ENCODE measurements at regions not wholly inside any gene's neighbourhood (a gene's known extent, or its start where the extent isn't known, plus 50 kb on each side); places are given as distances from the start of the nearest gene placed in this dataset.

DNA sequence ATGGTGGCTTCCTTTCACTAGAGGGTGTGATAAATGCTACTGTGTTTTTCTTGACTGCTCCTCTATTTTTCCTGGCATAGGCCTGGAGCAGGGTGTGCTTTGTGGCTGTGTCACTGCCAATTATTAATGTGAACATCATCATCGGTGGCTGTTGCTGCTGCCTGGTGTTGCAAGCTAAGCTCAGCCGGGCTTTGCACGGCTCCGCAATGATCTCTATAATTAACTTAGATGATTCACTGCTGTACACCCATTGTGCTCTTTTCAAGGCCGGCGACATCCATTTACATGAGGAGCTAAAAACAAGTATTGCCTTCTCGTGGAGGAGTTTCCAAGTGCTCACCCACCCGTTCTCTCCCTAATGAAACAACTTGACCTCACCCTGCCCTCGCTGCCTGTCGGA is 160.1 kb upstream of the IRX3 start:
- no peaks in the 10 kb centered on the region for H3K36me3 ChIP-seq
- peaks cover 0 to 27% (median 4%) of the 10 kb centered on the region in 12 donors for H3K9me3 ChIP-seq
- H3K27me3 ChIP-seq: no peaks in the 10 kb centered on the region
- peak overlapping the region; percentile 23 to 81 (median 52) for H3K27ac ChIP-seq
- DNase-seq (peak; percentile 40 to 88 (median 67)), ATAC-seq (peak; percentile 91 to 98 (median 98))
- intact Hi-C loops (cut with DNase I): loop anchor here in 1 of 10 donors (5.0 kb wide), 1 partner anchor 44 kb away; no protein-coding TSS in a partner anchor
- no peak for TF ChIP-seq POLR2A (IDR thresholded peaks at IDR 0.05)
- TF ChIP-seq CTCF (IDR thresholded peaks at IDR 0.05): peak in 2 of 12 donors; percentile 9 to 10
- no peak overlapping the region for H3K4me3 ChIP-seq
- WGBS, 4 donors: 35 to 56% (median 40%) methylated on average over 10 of the region's 10 CpGs
- H3K4me1 ChIP-seq: peaks cover 0 to 17% (median 5%) of the 10 kb centered on the region in 12 donors

DNA sequence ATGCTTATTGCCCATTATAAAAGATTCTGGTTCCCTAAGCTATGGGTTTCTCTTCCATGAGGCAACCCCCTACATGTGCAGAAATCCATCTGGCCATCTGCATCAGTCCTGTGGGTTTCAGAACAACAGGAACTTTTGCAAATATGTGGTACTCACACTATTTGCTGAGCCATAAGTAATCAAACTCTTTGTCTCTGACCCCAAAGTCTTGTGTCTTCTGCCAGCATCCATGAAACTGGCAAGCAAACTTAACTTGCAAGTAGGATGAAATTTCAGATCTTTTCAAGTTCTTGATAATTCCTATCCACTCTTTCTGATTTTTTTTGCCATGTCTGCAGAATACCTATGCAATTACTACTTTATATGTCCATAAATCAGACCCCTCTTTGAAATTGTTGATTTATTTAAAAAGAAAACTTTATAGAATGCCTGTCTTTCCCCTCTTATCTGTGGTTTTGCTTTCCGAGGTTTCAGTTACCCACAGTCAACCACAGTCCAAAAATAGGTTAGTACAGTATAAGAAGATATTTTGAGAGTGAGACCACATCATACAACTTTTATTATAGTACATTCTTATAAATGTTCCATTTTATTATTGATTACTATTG is 158.4 kb upstream of the IRX3 start:
- H3K36me3 ChIP-seq: no peaks in the 10 kb centered on the region
- 38 to 46% (median 43%) methylated on average over 1 of the region's 1 CpG for WGBS, 4 donors
- intact Hi-C loops (cut with DNase I): loop anchor here in 1 of 10 donors (5.0 kb wide), 1 partner anchor 43 kb away; no protein-coding TSS in a partner anchor
- TF ChIP-seq POLR2A (IDR thresholded peaks at IDR 0.05) (no peak), CTCF (IDR thresholded peaks at IDR 0.05) (no peak)
- DNase-seq (no peak), ATAC-seq (no peak)
- peaks cover 0 to 27% (median 4%) of the 10 kb centered on the region in 12 donors for H3K9me3 ChIP-seq
- no peak overlapping the region for H3K27ac ChIP-seq
- no peak overlapping the region for H3K4me3 ChIP-seq
- no peaks in the 10 kb centered on the region for H3K27me3 ChIP-seq
- H3K4me1 ChIP-seq: peaks cover 0 to 17% (median 5%) of the 10 kb centered on the region in 12 donors

GRCh38 chr16:54443839-54444238 is 157.3 kb upstream of the IRX3 start:
- intact Hi-C loops (cut with DNase I): no loop called here
- Histone ChIP-seq H3K4me3 (no peak overlapping the region), H3K4me1 (peaks cover 0 to 17% (median 5%) of the 10 kb centered on the region in 12 donors), H3K27ac (no peak overlapping the region), H3K9me3 (peaks cover 0 to 27% (median 4%) of the 10 kb centered on the region in 12 donors), H3K27me3 (no peaks in the 10 kb centered on the region), H3K36me3 (no peaks in the 10 kb centered on the region)
- no peak for DNase-seq
- 60 to 100% (median 97%) methylated on average over 1 of the region's 1 CpG for WGBS, 4 donors
- ATAC-seq: no peak
- TF ChIP-seq CTCF (IDR thresholded peaks at IDR 0.05) (no peak), POLR2A (IDR thresholded peaks at IDR 0.05) (no peak)

GRCh38 chr16:54443352-54443751 is 156.8 kb upstream of the IRX3 start:
- no peak for ATAC-seq

More at GRCh38 chr16:54443352-54443751, 156.8 kb upstream of the IRX3 start:
- Histone ChIP-seq H3K4me1 (peaks cover 0 to 17% (median 5%) of the 10 kb centered on the region in 12 donors), H3K4me3 (no peak overlapping the region), H3K27me3 (no peaks in the 10 kb centered on the region), H3K9me3 (peaks cover 0 to 27% (median 4%) of the 10 kb centered on the region in 12 donors), H3K27ac (no peak overlapping the region), H3K36me3 (no peaks in the 10 kb centered on the region)
- no peak for DNase-seq
- no peak for TF ChIP-seq CTCF (IDR thresholded peaks at IDR 0.05)
- TF ChIP-seq POLR2A (IDR thresholded peaks at IDR 0.05): no peak
- intact Hi-C loops (cut with DNase I): no loop called here
